ENCODE measurements at regions not wholly inside any gene's neighbourhood (a gene's known extent, or its start where the extent isn't known, plus 50 kb on each side); places are given as distances from the start of the nearest gene placed in this dataset.

- ATAC-seq (no peak), DNase-seq (ENCODE audit: low spot score in 2 of 2) (no peak)
- H3K36me3 Mint-ChIP-seq: no peaks in the 10 kb centered on the region
- H3K9me3 Mint-ChIP-seq: peaks cover 10 to 22% of the 10 kb centered on the region in 2 donors
- H3K27ac Mint-ChIP-seq: no peak overlapping the region
Measured at GRCh38 chr6:93745306-93745705, 325.9 kb upstream of the EPHA7 start.

DNA sequence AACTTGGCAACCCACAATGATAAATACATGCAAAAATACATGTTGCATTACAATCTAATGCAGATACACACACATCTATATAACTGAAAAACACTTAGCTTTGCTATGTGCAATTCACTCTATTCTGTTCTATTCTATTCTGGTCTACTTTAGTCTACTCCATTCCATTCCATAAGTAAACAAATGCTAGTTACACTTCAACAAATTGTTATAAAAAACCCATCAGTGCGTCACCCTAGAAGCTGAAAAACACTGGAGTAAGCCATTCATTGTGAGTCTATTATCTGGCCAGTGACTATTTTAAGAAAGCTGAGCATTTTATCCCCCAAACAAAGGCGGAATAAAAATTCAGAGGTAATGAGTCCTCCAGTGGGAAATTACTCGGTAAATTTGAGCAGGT is 315.7 kb upstream of the EPHA7 start:
- DNase-seq (ENCODE audit: low spot score in 2 of 2) (no peak), ATAC-seq (no peak)
- H3K9me3 Mint-ChIP-seq: peaks cover 6 to 15% of the 10 kb centered on the region in 2 donors
- no peak overlapping the region for H3K27ac Mint-ChIP-seq
- H3K36me3 Mint-ChIP-seq: no peaks in the 10 kb centered on the region

DNA sequence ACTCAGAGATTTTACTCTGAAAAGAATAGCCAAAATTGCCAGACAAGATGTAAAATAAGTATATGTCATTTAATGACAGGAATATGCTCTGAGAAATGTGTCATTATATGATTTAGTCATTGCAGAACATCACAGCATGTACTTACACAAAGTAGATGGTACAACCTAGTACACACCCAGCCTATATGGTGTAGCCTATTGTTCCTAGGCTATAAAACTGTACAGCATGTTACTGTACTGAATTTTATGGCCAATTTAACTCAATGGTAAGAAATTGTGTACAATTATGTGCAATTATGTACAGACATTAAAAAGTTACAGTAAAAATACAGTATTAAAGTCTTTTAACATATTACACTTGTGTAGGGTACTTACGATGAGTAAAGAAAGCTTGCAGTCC is 311.9 kb upstream of the EPHA7 start:
- ATAC-seq: no peak
- peaks cover 12 to 19% of the 10 kb centered on the region in 2 donors for H3K9me3 Mint-ChIP-seq
- DNase-seq (ENCODE audit: low spot score in 2 of 2): no peak

DNA sequence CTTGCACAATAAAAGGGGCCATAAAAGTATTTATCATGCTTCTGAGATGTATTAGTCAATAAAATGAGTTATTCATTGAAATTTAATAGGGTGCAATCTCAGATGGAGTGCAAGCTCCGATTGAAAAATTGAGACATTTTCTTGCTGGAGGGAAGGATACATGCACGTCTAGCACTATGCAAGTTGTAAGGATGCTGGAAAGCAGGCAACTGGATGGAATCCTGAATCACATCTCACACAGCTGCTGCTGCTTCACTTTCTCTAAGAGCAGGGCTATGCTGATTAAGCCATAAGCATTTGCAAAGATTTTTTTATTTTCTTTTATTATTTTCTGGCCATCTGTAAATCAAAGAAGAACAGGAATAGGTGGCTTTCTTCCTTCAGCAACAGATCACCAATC is 308.8 kb upstream of the EPHA7 start:
- no peak overlapping the region for H3K27ac Mint-ChIP-seq
- ATAC-seq (no peak), DNase-seq (ENCODE audit: low spot score in 2 of 2) (no peak)
- peaks cover 0 to 4% of the 10 kb centered on the region in 2 donors for H3K36me3 Mint-ChIP-seq
- H3K9me3 Mint-ChIP-seq: peaks cover 10 to 18% of the 10 kb centered on the region in 2 donors

More for the DNA sequence above, 311.9 kb upstream of the EPHA7 start:
- no peaks in the 10 kb centered on the region for H3K36me3 Mint-ChIP-seq
- no peak overlapping the region for H3K27ac Mint-ChIP-seq

- no peak for DNase-seq (ENCODE audit: low spot score in 2 of 2)
- ATAC-seq: no peak
- Mint-ChIP-seq H3K9me3 (peaks cover 10 to 18% of the 10 kb centered on the region in 2 donors), H3K27ac (no peak overlapping the region), H3K36me3 (peaks cover 0 to 4% of the 10 kb centered on the region in 2 donors)
Measured at GRCh38 chr6:93727447-93727846, 308.1 kb upstream of the EPHA7 start.

DNA sequence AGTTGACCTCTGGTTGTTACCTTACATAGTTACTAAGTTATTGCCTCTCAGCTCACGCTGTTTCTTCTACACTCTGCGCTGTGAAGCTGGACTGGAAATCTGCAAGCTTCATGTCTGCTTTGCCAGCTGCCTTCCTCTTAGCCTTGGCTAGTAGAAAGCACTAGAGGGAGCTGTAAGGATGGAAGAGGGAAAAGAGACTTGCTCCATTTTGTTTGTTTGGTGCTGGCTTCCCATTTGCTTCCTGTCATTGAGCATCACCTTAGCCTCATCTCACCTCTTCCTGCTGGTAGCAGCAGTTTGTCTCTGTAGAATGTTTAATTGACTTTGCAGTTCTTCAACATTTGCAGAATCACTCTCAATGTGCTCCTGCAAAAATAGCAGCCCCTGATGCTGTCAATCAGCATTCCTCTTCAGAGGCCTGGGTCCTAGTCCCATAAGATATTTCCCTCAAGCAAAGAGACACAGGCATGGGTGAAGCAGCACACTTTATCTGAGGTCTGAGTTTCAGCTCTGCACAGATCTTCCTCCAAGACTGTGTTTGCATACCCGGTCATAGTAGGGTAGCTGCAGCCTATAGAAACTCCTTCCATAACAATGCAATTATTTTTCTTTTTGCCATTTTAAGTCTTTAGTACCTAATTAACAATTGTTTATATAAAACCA is 302.2 kb upstream of the EPHA7 start:
- peaks cover 5 to 8% of the 10 kb centered on the region in 2 donors for H3K9me3 Mint-ChIP-seq
- H3K36me3 Mint-ChIP-seq: peaks cover 0 to 4% of the 10 kb centered on the region in 2 donors
- ATAC-seq (no peak), DNase-seq (ENCODE audit: low spot score in 2 of 2) (no peak)
- H3K27ac Mint-ChIP-seq: no peak overlapping the region

- H3K36me3 Mint-ChIP-seq: no peaks in the 10 kb centered on the region
- H3K9me3 Mint-ChIP-seq: peaks cover 15 to 19% of the 10 kb centered on the region in 2 donors
- H3K27ac Mint-ChIP-seq: no peak overlapping the region
- no peak for DNase-seq (ENCODE audit: low spot score in 2 of 2)
- ATAC-seq: no peak
Measured at GRCh38 chr6:93713974-93714373, 294.6 kb upstream of the EPHA7 start.

DNA sequence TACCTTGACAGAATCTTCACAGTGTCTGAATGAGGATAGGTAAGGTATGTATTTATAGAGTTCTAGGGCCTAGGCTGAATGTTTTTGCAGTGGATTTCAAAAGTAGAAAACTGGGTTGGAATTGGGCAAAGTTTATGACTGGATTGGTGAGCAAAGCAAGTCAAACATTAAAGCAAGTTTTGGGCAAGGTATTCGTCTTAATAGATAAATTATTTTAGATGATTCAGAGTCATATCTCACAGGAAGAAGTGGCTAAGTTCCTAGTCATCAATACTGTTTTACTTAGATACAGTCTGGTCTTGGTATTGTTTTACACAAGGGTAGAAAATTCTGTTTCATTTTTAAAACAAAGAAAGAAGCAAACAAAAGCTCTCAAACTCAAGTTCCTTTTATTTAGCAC is 284.1 kb upstream of the EPHA7 start:
- Mint-ChIP-seq H3K9me3 (peaks cover 24 to 45% of the 10 kb centered on the region in 2 donors), H3K27ac (peak overlapping the region in 1 of 2 donors; percentile 23), H3K36me3 (peaks cover 0 to 14% of the 10 kb centered on the region in 2 donors)
- no peak for DNase-seq (ENCODE audit: low spot score in 2 of 2)
- no peak for ATAC-seq

GRCh38 chr6:93701526-93701925 is 282.2 kb upstream of the EPHA7 start:
- H3K9me3 Mint-ChIP-seq: peaks cover 18 to 42% of the 10 kb centered on the region in 2 donors
- H3K36me3 Mint-ChIP-seq: peaks cover 0 to 2% of the 10 kb centered on the region in 2 donors
- DNase-seq (ENCODE audit: low spot score in 2 of 2): no peak
- no peak overlapping the region for H3K27ac Mint-ChIP-seq
- ATAC-seq: no peak

DNA sequence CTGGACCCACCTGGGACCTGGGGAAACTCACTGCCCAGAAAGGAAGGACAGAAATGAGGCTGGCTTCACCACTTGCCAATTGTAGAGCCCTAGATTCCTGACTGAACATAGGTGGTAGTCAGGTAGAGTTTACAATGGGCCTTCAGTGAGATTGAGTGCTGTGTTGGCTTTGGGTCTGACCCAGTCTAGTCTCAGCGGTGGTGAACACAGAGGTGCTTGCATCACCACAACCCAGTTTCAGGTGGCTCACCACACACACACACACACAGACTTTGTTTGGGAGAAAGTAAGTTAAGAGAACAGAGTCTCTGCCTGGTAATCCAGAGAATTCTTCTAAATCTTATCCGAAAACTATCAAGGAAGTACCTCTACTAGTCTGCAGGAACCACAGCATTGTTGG is 266.1 kb upstream of the EPHA7 start:
- ATAC-seq (no peak), DNase-seq (ENCODE audit: low spot score in 2 of 2) (no peak)
- Mint-ChIP-seq H3K9me3 (peaks cover 4 to 19% of the 10 kb centered on the region in 2 donors), H3K27ac (no peak overlapping the region), H3K36me3 (no peaks in the 10 kb centered on the region)

- no peak overlapping the region for H3K27ac Mint-ChIP-seq
- ATAC-seq: no peak
- DNase-seq (ENCODE audit: low spot score in 2 of 2): no peak
- no peaks in the 10 kb centered on the region for H3K36me3 Mint-ChIP-seq
- H3K9me3 Mint-ChIP-seq: peaks cover 4 to 14% of the 10 kb centered on the region in 2 donors
Measured at GRCh38 chr6:93684339-93684738, 265.0 kb upstream of the EPHA7 start.

DNA sequence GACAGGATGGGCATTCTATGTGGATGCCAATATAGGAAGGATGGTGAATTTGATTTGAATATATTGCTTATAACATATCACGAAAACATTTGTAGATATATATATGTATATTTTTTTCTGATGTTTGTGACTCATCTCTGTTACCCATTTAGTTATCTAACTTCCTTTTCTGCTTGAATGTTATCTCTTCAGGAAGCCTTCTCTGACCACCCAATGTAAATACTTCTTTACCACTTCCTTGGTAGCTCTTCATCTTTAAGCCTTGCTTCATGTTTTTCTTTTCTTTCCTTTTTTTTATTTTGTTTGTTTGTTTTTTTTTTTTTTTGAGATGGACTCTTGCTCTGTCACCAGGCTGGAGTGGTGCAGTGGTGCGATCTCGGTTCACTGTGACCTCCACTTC is 260.5 kb upstream of the EPHA7 start:
- H3K36me3 Mint-ChIP-seq: no peaks in the 10 kb centered on the region
- H3K27ac Mint-ChIP-seq: no peak overlapping the region
- ATAC-seq (no peak), DNase-seq (ENCODE audit: low spot score in 2 of 2) (no peak)
- H3K9me3 Mint-ChIP-seq: peaks cover 0 to 4% of the 10 kb centered on the region in 2 donors

DNA sequence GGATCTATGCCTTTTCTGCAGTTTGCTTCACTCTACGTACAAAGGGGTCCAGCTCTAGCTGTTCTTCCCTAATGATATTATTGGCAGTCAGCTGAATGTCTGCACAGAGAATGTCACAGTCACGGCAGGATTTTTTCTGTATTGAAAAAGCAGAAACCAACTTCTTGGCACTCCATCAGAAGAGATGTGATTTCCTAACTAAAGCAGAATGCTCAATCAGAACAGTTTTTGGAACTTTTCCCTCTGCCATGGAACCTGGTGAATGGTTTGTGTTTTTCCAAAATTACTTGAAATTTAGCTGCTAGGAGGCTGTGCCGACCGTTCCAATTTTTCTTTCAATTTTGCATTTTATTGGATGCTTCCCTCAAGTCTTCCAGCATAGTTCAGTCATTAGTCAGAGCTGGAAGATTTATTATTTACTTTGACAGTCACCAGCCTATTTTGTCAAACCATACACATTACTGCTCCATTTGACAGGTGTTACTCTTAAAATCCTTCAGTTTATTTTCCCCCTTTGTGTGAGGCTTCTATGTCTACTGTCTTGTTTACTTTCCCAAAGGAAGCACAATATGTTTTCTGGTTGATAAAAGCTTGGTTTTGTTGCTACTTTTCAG is 259.6 kb upstream of the EPHA7 start:
- Mint-ChIP-seq H3K9me3 (peaks cover 0 to 4% of the 10 kb centered on the region in 2 donors), H3K36me3 (no peaks in the 10 kb centered on the region), H3K27ac (no peak overlapping the region)
- ATAC-seq (no peak), DNase-seq (ENCODE audit: low spot score in 2 of 2) (no peak)

DNA sequence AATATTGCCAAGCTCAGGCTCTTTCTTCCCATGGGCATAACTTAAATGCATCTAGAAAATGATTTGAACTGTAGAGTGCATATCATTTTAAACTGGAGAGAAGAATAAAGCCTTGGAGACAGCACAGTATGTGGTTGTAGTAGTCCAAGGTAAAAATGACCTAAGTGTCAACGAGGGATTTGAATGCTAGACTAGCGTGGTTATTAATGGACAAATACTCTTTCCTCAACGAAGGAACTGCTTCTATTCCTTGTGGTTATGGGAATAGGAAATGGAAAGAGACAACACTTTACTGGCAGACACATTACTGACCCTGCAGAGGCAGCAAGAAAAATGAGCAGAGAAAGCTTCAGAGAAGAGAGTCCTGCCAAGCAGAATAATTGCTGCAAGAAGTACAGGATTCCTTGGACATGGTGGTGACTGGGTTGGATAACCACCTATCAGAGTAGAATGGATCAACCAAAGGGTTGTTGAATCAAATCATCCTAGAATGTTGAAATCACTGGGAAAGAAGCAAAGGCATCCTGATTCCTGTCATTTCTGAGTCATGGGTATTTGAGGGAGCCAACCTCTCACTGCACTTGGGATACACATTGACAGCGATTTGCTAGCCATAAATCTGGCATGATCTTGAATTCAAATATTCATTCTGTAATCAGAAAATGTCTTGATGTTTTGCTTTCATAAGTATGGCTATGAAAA is 258.1 kb upstream of the EPHA7 start:
- no peaks in the 10 kb centered on the region for H3K9me3 Mint-ChIP-seq
- ATAC-seq (no peak), DNase-seq (ENCODE audit: low spot score in 2 of 2) (no peak)
- H3K27ac Mint-ChIP-seq: no peak overlapping the region
- no peaks in the 10 kb centered on the region for H3K36me3 Mint-ChIP-seq

DNA sequence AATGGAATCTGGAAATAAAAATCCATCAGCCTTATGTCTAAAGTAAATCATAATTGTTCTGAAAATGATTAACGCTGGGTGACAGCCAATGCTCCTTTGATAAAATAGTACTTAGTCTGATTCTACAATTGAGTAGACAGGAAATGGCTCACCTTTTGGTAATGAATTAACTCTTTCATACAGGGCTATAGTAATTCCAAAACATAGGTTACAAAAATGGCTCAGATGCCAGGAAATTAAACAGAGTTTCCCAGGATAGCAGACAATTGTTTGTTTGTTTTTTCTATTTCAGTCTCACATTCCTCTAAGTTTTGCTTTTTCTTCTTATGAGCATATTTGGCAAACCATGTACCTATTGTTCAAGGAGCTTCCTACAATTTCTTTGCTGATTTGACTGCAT is 257.2 kb upstream of the EPHA7 start:
- H3K36me3 Mint-ChIP-seq: no peaks in the 10 kb centered on the region
- ATAC-seq (no peak), DNase-seq (ENCODE audit: low spot score in 2 of 2) (no peak)
- H3K27ac Mint-ChIP-seq: no peak overlapping the region
- no peaks in the 10 kb centered on the region for H3K9me3 Mint-ChIP-seq

GRCh38 chr6:93675856-93676417 is 256.6 kb upstream of the EPHA7 start:
- Mint-ChIP-seq H3K36me3 (no peaks in the 10 kb centered on the region), H3K9me3 (no peaks in the 10 kb centered on the region), H3K27ac (no peak overlapping the region)
- ATAC-seq: no peak
- DNase-seq (ENCODE audit: low spot score in 2 of 2): no peak

GRCh38 chr6:93663111-93663510 is 243.8 kb upstream of the EPHA7 start:
- no peak for ATAC-seq
- H3K27ac Mint-ChIP-seq: no peak overlapping the region
- peaks cover 18 to 21% of the 10 kb centered on the region in 2 donors for H3K9me3 Mint-ChIP-seq
- peaks cover 0 to 2% of the 10 kb centered on the region in 2 donors for H3K36me3 Mint-ChIP-seq
- no peak for DNase-seq (ENCODE audit: low spot score in 2 of 2)
